Bronchial epithelial cell (primary cell): ENCODE measurements at regions not wholly inside any gene's neighbourhood (a gene's known extent, or its start where the extent isn't known, plus 50 kb on each side); places are given as distances from the start of the nearest gene placed in this dataset.
"Not testable (repeated sequence)": the region's sequence is repeated elsewhere in the genome, so short reads cannot be mapped to it uniquely, and the experiment has no call there.

Source experiments
- DNase-seq: peaks from one replicate; pipeline ENCODE4 v3.0.0-alpha.2; 2010; ENCODE audit warnings: low read depth
- FAIRE-seq: peaks from 2 replicates; lab custom pipeline; 2011; peaks lifted over from hg19 to GRCh38; lab: Jason Lieb, UNC
- H3K27me3 ChIP-seq: 2 replicates; pipeline ENCODE4 v1.5.1; 2011; ENCODE audit warnings: low read length; ENCODE audit not compliant: control insufficient read depth, insufficient read depth
- H3K36me3 ChIP-seq: 2 replicates; pipeline ENCODE4 v1.5.1; 2011; ENCODE audit warnings: low read length; ENCODE audit not compliant: control insufficient read depth, insufficient read depth
- H3K4me3 ChIP-seq: 2 replicates; pipeline ENCODE4 v1.5.1; 2011; ENCODE audit warnings: mild to moderate bottlenecking, low read depth, low read length, control low read depth
- TF ChIP-seq, protein P1 (sequence below): IDR thresholded peaks from 2 replicates; pipeline ENCODE4 v1.5.1; 2011; ENCODE audit warnings: mild to moderate bottlenecking, moderate library complexity, low read length, control low read depth, inconsistent platforms; ENCODE audit not compliant: insufficient read depth, severe bottlenecking

DNA sequence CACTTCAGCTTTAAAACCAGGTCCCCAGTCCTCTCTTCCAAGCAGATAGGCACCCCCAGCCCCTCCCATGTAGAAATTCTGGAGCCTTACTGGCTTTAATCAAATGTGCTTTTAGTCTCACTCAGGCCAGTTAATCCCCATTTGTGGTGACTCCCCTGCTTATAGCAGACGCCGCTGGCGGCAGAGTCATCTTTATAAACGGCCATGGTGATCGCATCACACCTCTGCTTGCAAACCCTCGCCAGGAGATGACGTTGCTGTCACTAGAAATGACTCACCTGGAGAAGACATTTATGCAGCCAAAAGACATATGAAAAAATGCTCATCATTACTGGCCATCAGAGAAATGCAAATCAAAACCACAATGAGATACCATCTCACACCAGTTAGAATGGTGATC, 369.3 kb downstream of the VRK1 start:
- H3K4me3 ChIP-seq: no peak overlapping the region
- TF ChIP-seq, protein P1, sequence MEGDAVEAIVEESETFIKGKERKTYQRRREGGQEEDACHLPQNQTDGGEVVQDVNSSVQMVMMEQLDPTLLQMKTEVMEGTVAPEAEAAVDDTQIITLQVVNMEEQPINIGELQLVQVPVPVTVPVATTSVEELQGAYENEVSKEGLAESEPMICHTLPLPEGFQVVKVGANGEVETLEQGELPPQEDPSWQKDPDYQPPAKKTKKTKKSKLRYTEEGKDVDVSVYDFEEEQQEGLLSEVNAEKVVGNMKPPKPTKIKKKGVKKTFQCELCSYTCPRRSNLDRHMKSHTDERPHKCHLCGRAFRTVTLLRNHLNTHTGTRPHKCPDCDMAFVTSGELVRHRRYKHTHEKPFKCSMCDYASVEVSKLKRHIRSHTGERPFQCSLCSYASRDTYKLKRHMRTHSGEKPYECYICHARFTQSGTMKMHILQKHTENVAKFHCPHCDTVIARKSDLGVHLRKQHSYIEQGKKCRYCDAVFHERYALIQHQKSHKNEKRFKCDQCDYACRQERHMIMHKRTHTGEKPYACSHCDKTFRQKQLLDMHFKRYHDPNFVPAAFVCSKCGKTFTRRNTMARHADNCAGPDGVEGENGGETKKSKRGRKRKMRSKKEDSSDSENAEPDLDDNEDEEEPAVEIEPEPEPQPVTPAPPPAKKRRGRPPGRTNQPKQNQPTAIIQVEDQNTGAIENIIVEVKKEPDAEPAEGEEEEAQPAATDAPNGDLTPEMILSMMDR: no peak
- H3K27me3 ChIP-seq: no peaks in the 10 kb centered on the region
- FAIRE-seq (no peak), DNase-seq (no peak)
- H3K36me3 ChIP-seq: no peaks in the 10 kb centered on the region

DNA sequence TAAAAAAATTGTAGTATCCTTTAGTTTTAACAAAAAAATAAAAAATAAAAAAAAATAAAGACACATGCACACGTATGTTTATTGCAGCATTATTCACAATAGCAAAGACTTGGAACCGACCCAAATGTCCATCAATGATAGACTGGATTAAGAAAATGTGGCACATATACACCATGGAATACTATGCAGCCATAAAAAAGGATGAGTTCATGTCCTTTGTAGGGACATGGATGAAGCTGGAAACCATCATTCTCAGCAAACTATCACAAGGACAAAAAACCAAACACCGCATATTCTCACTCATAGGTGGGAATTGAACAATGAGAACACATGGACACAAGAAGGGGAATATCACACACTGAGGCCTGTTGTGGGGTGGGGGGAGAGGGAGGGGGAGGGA, 370.4 kb downstream of the VRK1 start:
- H3K4me3 ChIP-seq, H3K36me3 ChIP-seq, FAIRE-seq, H3K27me3 ChIP-seq, DNase-seq: not testable (repeated sequence)

DNA sequence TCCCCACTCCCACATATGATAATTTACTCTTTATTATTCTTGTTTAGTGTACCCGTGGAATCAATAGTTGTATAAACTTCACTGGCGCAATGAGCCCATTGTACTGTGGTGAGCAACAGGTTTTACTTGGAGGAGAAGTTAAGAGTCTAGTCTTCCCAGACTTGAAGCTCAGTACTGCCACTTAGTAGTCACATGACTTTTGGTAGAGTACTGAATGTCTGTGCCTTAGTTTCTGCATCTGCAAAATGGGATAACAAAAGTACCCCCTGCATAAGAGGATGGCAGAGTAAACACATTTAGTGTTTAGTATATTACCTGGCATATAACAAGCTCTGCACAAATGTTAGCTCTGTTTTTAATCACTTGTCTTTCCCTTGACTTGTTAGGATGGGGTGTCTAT, 375.5 kb downstream of the VRK1 start:
- FAIRE-seq: no peak
- H3K36me3 ChIP-seq: no peaks in the 10 kb centered on the region
- TF ChIP-seq, protein P1: no peak
- no peak overlapping the region for H3K4me3 ChIP-seq
- H3K27me3 ChIP-seq: no peaks in the 10 kb centered on the region
- DNase-seq: no peak

DNA sequence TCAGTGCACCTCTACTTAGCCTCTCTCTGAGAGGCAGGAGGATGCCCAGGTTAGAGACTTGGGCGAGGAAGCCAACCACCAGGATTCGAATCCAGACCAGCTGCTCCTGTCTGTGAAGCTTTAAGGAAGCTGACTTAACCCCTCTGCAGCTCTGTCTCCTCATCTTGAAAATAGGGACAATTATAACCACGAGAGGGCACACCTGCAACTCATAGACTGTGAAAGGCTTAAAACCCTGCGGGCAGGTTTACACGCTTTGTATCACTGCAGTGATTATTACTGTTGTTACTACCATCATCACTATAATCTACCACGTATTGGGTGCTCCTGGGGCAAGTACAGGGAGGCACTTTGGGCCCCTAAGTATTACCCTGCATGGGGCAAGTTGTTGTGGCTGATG, 379.8 kb downstream of the VRK1 start:
- Histone ChIP-seq H3K36me3 (no peaks in the 10 kb centered on the region), H3K4me3 (no peak overlapping the region), H3K27me3 (no peaks in the 10 kb centered on the region)
- FAIRE-seq: no peak
- TF ChIP-seq, protein P1: peak; percentile 37
- peak; percentile 48 for DNase-seq

DNA sequence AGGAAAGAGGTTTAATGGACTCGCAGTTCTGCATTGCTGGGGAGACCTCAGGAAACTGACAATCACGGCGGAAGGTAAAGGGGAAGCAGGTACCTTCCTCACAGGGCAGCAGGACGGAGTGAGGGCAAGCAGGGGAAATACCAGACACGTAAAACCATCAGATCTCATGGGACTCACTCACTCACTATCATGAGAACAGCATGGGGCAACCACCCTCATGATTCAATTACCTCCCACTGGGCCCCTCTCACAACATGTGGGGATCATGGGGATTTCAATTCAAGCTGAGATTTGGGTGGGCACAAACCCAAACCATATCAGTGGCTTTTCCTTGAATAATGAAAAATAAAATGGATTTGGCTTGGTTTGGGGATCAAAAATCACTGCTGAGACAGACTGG, 380.5 kb downstream of the VRK1 start:
- FAIRE-seq (no peak), DNase-seq (no peak)
- Histone ChIP-seq H3K36me3 (no peaks in the 10 kb centered on the region), H3K27me3 (no peaks in the 10 kb centered on the region), H3K4me3 (no peak overlapping the region)
- TF ChIP-seq, protein P1: no peak

DNA sequence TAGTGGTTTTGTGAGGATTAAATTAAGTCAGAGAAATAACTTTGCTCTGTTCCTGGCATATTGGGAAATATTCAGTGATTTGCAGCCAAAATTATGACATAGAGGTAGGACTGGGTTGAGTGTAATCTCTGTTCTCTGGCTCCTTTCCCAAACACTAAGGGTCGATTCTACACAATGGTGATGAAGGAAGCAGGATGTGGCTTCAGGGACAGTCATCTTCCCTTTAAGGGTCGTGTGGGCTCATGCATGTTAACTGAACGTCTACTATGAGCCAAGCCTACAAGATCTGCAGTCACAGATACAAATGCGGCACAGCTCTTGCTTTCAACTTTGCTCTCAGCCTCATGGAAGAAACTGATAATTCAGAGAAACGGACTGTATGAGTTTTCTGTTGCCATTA, 381.6 kb downstream of the VRK1 start:
- TF ChIP-seq, protein P1: no peak
- Histone ChIP-seq H3K27me3 (no peaks in the 10 kb centered on the region), H3K36me3 (no peaks in the 10 kb centered on the region), H3K4me3 (no peak overlapping the region)
- peak; percentile 28 for DNase-seq
- no peak for FAIRE-seq
